Chondrocyte (in vitro differentiated cells): ENCODE measurements at regions not wholly inside any gene's neighbourhood (a gene's known extent, or its start where the extent isn't known, plus 50 kb on each side); places are given as distances from the start of the nearest gene placed in this dataset.

ENCODE experiments used
- DNase-seq: peaks from one replicate; pipeline ENCODE4 v3.0.0; 2021; ENCODE audit warnings: mixed read lengths, low spot score
- H3K27ac Mint-ChIP-seq: one replicate; pipeline ENCODE4 v1.8.0; 2021; ENCODE audit warnings: mild to moderate bottlenecking, moderate library complexity, mixed read lengths; ENCODE audit not compliant: unreplicated experiment
- H3K27me3 Mint-ChIP-seq: 2 replicates; pipeline ENCODE4 v1.8.0; 2021; ENCODE audit warnings: low read depth, mixed read lengths
- H3K36me3 Mint-ChIP-seq: 2 replicates; pipeline ENCODE4 v1.8.0; 2021; ENCODE audit warnings: low read depth, mixed read lengths
- H3K4me1 Mint-ChIP-seq: 2 replicates; pipeline ENCODE4 v1.8.0; 2021; ENCODE audit warnings: low read depth, mild to moderate bottlenecking, mixed read lengths
- H3K4me3 Mint-ChIP-seq: one replicate; pipeline ENCODE4 v1.8.0; 2021; ENCODE audit warnings: mild to moderate bottlenecking, moderate library complexity, mixed read lengths; ENCODE audit not compliant: unreplicated experiment
- H3K9me3 Mint-ChIP-seq: 2 replicates; pipeline ENCODE4 v1.8.0; 2021; ENCODE audit warnings: low read depth, mixed read lengths
- CTCF ChIP-seq: fragments of 200-600 bp; sonication (generic); IDR thresholded peaks from 2 replicates; pipeline ENCODE4 v1.5.0; 2021; ENCODE audit warnings: antibody characterized with exemption, mild to moderate bottlenecking, moderate library complexity

DNA sequence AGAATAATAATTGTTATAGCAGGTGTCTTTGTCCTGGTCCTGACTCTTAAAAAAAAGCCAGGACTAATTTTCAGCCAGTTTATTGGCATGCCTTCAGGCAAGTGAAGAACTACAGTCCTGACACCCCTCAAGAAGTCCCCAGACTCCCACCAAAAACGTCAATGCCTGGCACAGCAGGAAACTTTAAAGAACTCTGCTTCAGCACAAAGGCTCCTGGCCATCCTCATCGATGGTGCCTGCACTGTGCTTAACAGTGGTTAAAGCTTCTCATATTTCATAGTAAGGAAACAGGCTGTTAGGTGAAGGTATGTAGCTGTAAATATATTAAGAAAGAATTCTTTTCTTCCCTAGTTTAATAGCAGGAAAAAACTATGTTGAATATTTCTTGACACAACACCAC is 280.1 kb upstream of the PUM3 start:
- Mint-ChIP-seq H3K9me3 (no peaks in the 10 kb centered on the region), H3K27ac (no peak overlapping the region), H3K4me3 (no peak overlapping the region)

GRCh38 chr9:3118081-3118480 is 274.2 kb upstream of the PUM3 start:
- peaks cover 9% of the 10 kb centered on the region for H3K4me1 Mint-ChIP-seq
- H3K4me3 Mint-ChIP-seq: no peak overlapping the region
- DNase-seq: no peak
- no peak for TF ChIP-seq CTCF
- no peak overlapping the region for H3K27ac Mint-ChIP-seq
- H3K27me3 Mint-ChIP-seq: peaks cover 12% of the 10 kb centered on the region
- H3K9me3 Mint-ChIP-seq: peaks cover 17% of the 10 kb centered on the region
- peaks cover 5% of the 10 kb centered on the region for H3K36me3 Mint-ChIP-seq

More for the DNA sequence above, 280.1 kb upstream of the PUM3 start:
- no peak for DNase-seq
- H3K4me1 Mint-ChIP-seq: peaks cover 11% of the 10 kb centered on the region
- TF ChIP-seq CTCF: no peak
- H3K27me3 Mint-ChIP-seq: peaks cover 25% of the 10 kb centered on the region
- H3K36me3 Mint-ChIP-seq: no peaks in the 10 kb centered on the region

GRCh38 chr9:3099646-3100045 is 255.8 kb upstream of the PUM3 start:
- H3K36me3 Mint-ChIP-seq: no peaks in the 10 kb centered on the region
- peaks cover 2% of the 10 kb centered on the region for H3K9me3 Mint-ChIP-seq
- no peak for DNase-seq
- peaks cover 4% of the 10 kb centered on the region for H3K4me1 Mint-ChIP-seq
- TF ChIP-seq CTCF: no peak
- no peak overlapping the region for H3K4me3 Mint-ChIP-seq
- no peak overlapping the region for H3K27ac Mint-ChIP-seq
- H3K27me3 Mint-ChIP-seq: peaks cover 9% of the 10 kb centered on the region

DNA sequence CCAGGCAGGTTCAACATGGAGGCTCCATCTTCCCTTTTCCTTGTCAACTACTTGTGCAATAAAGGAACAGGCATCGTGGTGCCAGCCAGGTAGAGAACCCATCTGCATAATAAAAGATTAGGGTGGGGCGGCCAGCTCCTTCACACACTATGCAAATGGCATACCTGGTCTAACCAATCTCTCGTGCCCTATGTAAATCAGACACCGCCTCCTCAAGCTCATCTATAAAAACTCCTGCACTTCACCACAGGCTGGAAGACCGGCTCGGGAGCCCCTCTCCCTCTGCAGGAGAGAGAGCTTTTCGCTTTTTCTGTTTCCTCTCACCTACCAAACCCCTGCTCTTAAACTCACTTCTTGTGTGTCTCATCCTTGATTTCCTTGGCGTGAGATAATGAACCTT is 244.3 kb upstream of the PUM3 start:
- Mint-ChIP-seq H3K27me3 (peaks cover 11% of the 10 kb centered on the region), H3K9me3 (peaks cover 4% of the 10 kb centered on the region), H3K4me1 (no peaks in the 10 kb centered on the region), H3K27ac (no peak overlapping the region), H3K36me3 (no peaks in the 10 kb centered on the region), H3K4me3 (no peak overlapping the region)
- TF ChIP-seq CTCF: no peak
- DNase-seq: no peak

DNA sequence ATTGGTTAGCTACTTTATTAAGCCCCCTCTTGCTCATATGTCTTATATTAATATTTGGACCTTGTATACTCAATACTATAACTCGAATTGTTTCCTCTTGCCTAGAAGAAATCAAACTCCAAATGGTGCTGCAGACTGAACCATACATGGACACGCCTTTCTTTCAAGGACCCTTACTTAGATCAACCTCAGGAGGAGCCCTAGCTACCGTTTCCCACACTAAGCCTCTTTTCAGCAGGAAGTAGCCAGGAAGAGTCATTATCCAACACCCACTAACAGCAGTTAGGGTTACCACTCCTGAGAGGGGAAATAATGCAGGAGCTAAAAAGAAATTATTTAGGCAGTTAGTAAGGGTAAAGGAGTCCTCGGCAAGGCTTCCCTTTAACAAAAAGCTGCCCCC is 243.8 kb upstream of the PUM3 start:
- TF ChIP-seq CTCF: no peak
- DNase-seq: no peak
- peaks cover 11% of the 10 kb centered on the region for H3K27me3 Mint-ChIP-seq
- no peak overlapping the region for H3K4me3 Mint-ChIP-seq
- H3K27ac Mint-ChIP-seq: no peak overlapping the region
- H3K36me3 Mint-ChIP-seq: no peaks in the 10 kb centered on the region
- peaks cover 4% of the 10 kb centered on the region for H3K9me3 Mint-ChIP-seq
- H3K4me1 Mint-ChIP-seq: no peaks in the 10 kb centered on the region
